ENCODE measurements at regions not wholly inside any gene's neighbourhood (a gene's known extent, or its start where the extent isn't known, plus 50 kb on each side); places are given as distances from the start of the nearest gene placed in this dataset.

DNA sequence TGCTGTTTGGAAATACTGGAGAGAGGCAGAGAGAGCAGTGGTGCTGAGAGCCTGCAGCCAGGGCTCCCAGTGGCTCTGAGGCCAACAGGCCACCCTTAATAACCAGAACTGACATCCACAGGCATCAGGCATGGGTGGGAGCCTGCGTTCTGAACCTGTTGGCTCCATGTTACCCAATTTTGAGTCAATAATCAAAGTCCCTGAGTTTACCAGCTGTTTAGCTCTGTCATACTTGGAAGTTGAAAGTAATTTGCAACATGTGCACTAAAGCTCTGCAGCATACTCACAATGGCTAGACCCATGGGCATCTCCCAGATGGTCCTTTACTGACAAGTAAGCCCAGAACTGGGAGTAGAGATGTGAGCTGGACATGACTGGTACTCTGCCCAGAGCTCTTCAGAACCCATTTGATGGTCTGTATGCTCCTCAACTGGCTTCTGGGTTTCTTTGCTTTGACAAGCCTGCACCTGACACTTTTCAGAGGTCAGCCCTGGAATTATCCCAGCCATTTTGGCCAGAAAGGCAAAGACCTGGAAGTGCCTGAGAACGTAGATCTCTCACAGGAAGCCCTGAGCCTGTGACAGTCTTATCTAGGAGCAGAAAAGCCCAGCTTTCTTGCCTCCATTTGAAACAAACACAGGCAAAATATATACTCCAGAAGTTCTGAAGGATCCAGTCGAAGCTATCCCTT is 122.4 kb upstream of the CITED2 start:
- DNase-seq (ENCODE audit: low spot score in 2 of 2): no peak

GRCh38 chr6:139494376-139494990 is 120.0 kb upstream of the CITED2 start:
- FAIRE-seq (no peak), DNase-seq (ENCODE audit: low spot score in 2 of 2) (no peak)

More for the DNA sequence above, 122.4 kb upstream of the CITED2 start:
- no peak for FAIRE-seq

- FAIRE-seq (no peak), DNase-seq (ENCODE audit: low spot score in 2 of 2) (no peak)
Observed at GRCh38 chr6:139490482-139490881, 116.0 kb upstream of the CITED2 start.

GRCh38 chr6:139486476-139486799 is 112.0 kb upstream of the CITED2 start:
- DNase-seq (ENCODE audit: low spot score in 2 of 2) (no peak), FAIRE-seq (no peak)

GRCh38 chr6:139485742-139486475 is 111.5 kb upstream of the CITED2 start:
- no peak for DNase-seq (ENCODE audit: low spot score in 2 of 2)
- no peak for FAIRE-seq

- DNase-seq (ENCODE audit: low spot score in 2 of 2): no peak
Observed at GRCh38 chr6:139485185-139485584, 110.7 kb upstream of the CITED2 start.

DNA sequence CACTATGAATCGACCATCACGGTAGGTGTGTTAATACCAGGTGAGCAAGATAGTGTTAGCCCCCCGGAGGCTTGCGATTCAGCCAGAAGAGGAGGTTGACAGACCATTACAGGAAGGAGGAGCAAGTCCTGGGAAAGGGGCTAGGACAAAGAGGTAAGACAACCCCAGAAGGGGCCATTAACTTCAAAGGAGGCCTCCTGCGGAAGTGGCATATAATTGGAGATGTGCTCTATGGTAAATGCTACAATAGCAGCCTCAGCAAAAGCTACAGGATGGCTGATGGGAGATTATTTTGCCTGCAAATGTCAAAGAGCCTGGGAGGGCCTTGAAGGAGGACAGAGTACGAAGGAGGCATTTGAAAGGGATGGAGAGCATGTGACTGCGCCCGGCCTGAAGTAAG is 108.6 kb upstream of the CITED2 start:
- FAIRE-seq (no peak), DNase-seq (ENCODE audit: low spot score in 2 of 2) (no peak)

More at GRCh38 chr6:139485185-139485584, 110.7 kb upstream of the CITED2 start:
- no peak for FAIRE-seq

GRCh38 chr6:139482287-139482686 is 107.8 kb upstream of the CITED2 start:
- DNase-seq (ENCODE audit: low spot score in 2 of 2) (no peak), FAIRE-seq (no peak)

GRCh38 chr6:139480356-139481165 is 106.1 kb upstream of the CITED2 start:
- FAIRE-seq (no peak), DNase-seq (ENCODE audit: low spot score in 2 of 2) (no peak)

GRCh38 chr6:139479433-139480222 is 105.2 kb upstream of the CITED2 start:
- DNase-seq (ENCODE audit: low spot score in 2 of 2) (no peak), FAIRE-seq (no peak)

GRCh38 chr6:139475646-139476045 is 101.2 kb upstream of the CITED2 start:
- DNase-seq (ENCODE audit: low spot score in 2 of 2) (no peak), FAIRE-seq (no peak)

GRCh38 chr6:139475241-139475640 is 100.8 kb upstream of the CITED2 start:
- no peak for DNase-seq (ENCODE audit: low spot score in 2 of 2)
- no peak for FAIRE-seq

DNA sequence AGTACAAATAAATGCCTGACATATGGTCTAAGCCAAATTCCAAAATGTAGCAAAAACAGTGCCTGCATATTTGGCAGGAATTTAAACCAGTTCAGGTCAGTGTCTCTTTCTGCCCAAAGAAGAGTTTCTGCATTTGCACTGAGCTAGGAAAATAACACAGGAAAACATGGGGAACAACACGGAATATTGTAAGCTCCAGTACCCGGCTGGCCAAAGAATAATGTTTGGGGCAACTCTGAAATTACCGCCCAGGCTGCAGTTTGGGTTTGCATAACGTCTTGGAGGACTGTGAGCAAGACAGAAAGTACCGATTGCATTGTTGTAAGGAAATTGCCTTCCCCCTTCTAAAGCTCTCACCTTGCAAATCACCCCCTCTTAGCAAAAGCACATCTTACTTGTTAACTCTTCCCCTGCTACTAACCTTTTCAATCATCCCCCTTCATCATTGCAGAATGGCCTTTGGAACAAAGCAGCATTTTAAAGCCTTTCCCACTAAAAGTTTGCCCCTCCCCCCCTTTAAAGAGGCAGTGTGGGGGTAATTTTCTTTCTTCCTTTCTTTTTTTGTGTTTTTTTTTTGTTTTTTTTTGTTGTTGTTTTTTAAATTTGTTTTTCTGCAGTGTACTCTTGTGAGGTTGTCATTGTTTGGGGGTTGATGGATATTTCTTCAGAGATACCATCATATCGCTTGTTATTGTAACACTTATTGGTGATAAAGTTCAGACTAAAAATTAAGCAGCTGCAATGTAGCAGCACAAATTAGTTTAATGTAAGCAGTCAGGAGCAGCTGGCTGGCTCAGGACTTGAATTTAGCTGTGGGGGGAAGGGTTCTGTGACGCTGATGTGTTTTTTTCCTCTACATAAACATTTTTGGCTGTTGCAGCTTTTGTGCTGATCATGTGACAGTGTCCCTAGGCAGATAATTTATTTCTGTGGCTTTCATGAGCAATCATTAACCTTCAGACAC is 100.0 kb upstream of the CITED2 start:
- FAIRE-seq: no peak
- DNase-seq (ENCODE audit: low spot score in 2 of 2): no peak

DNA sequence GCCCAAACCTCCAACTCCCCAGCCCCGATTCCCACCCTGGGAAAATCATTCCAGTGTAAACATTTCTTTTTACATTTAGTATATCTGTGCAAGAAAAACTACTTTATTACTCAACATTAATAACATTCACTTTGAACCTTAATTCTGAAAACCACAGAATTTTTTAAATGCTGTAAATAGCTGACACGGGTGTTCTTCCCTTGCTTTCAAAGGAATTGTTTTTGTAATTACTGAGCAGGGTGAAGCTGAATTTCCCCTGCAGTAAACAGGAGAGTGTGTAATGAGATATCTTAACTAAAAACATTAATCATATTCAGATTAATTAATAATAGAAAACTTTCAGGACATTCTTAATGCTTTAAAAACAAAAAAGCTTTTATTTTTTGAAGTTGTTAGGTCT is 99.3 kb upstream of the CITED2 start:
- FAIRE-seq: no peak
- no peak for DNase-seq (ENCODE audit: low spot score in 2 of 2)

DNA sequence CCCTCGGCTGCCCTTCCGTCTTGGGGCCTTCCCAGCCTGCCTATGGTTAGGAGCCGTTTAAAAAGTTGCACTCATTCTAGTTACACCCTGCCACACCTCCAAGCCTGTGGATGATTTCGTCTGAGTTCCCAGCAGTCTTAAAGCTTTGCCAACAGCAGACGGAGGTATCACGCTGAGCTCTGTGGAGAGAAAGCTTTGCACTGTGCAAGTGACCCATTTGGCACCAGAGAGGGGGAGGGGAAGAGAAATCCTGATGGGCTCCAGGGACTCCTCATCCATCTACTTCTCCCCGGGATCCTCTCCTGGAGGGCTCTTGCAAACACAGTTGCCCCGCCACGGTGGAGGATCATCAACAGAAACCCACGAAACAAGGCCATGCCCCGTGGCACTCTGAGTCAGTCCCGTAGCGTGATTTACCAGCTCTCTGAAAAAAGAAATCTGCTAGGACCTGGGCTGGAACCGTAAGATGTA is 98.8 kb upstream of the CITED2 start:
- no peak for FAIRE-seq

GRCh38 chr6:139472351-139473015 is 98.0 kb upstream of the CITED2 start:
- FAIRE-seq (no peak), DNase-seq (ENCODE audit: low spot score in 2 of 2) (no peak)

More for the DNA sequence above, 98.8 kb upstream of the CITED2 start:
- DNase-seq (ENCODE audit: low spot score in 2 of 2): no peak

DNA sequence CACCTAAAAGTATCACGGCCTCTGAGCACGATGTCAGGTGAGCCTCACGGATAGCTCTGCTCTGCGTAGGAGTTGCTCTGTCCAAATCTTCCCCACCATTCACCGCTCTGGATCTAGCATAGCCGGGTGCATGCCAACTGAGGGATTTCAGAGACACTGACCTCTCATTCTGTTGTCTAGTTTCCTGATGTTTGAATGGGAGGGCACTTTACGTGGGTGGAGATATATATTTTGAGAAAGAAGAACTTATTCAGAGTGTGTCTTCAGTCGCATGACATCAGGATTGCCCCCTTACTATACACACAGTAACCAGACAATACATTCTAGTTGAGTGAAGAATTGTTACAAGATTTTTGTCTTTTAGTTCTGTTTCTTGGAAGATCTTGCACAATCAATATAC is 96.5 kb upstream of the CITED2 start:
- no peak for DNase-seq (ENCODE audit: low spot score in 2 of 2)
- FAIRE-seq: no peak

GRCh38 chr6:139468178-139468819 is 93.9 kb upstream of the CITED2 start:
- no peak for DNase-seq (ENCODE audit: low spot score in 2 of 2)

More at GRCh38 chr6:139468178-139468819, 93.9 kb upstream of the CITED2 start:
- FAIRE-seq: no peak

All from frontal cortex (tissue), 3 donors.